Mesothelial cell of epicardium (in vitro differentiated cells): ENCODE measurements at regions not wholly inside any gene's neighbourhood (a gene's known extent, or its start where the extent isn't known, plus 50 kb on each side); places are given as distances from the start of the nearest gene placed in this dataset.

Experiments
- DNase-seq, 2 experiments: peaks; one replicate each; pipeline ENCODE4 v3.0.0; 2021; ENCODE audit warnings: low spot score in 2 of 2; ENCODE audit not compliant: unreplicated experiment in 2 of 2
- H3K27ac Mint-ChIP-seq: 2 replicates; pipeline ENCODE4 v1.8.0; 2021; ENCODE audit warnings: mixed read lengths
- H3K27me3 Mint-ChIP-seq: 2 replicates; pipeline ENCODE4 v1.8.0; 2021; ENCODE audit warnings: low read depth, mixed read lengths
- H3K36me3 Mint-ChIP-seq: 2 replicates; pipeline ENCODE4 v1.8.0; 2021; ENCODE audit warnings: mixed read lengths
- H3K4me1 Mint-ChIP-seq: 2 replicates; pipeline ENCODE4 v1.8.0; 2021; ENCODE audit warnings: mixed read lengths
- H3K4me3 Mint-ChIP-seq: 2 replicates; pipeline ENCODE4 v1.8.0; 2021; ENCODE audit warnings: mild to moderate bottlenecking, moderate library complexity, mixed read lengths
- H3K9me3 Mint-ChIP-seq: 2 replicates; pipeline ENCODE4 v1.8.0; 2021; ENCODE audit warnings: mixed read lengths
- TF ChIP-seq, protein P1 (sequence below): fragments of 200-600 bp; sonication (generic); IDR thresholded peaks from one replicate; pipeline ENCODE4 v1.5.0; 2021; ENCODE audit warnings: antibody characterized with exemption; ENCODE audit not compliant: unreplicated experiment

DNA sequence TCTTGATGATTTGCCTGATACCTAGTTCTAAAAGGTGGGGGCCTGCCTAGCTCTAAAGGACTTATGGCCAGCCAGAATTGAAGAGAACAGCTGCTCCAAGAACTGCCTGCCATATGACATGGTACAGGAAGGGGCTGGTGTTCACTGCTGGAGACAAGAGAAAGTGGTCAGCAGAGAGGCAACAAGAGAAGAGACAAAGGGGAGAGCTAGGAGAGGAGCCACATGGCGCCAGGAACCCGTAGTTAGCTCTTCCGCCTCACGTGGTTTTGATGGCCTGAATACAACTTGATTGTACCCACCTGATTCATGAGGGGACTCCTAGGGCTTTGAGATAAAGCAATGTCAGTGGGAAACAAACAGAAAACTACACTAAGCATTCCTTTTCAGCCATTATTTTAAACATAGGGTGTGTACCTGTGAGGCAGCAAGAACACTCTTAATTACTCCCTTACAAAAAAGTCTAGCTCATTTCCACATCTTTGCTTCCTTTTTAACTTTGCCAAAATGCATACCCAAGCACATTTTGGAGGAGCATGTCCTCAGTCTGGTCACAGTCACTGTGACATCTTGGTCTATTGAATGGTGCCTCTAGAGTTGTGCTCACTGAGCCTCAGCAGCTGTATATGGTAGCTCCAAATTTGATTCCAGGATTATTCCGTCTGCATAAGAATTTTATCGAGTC lies 71.6 kb downstream of the CCDC71L start:
- no peak overlapping the region for H3K27ac Mint-ChIP-seq
- H3K36me3 Mint-ChIP-seq: no peaks in the 10 kb centered on the region
- H3K27me3 Mint-ChIP-seq: no peaks in the 10 kb centered on the region
- H3K4me1 Mint-ChIP-seq: peaks cover 10% of the 10 kb centered on the region
- H3K9me3 Mint-ChIP-seq: peaks cover 11% of the 10 kb centered on the region
- DNase-seq: no peak
- H3K4me3 Mint-ChIP-seq: no peak overlapping the region
- TF ChIP-seq, protein P1, sequence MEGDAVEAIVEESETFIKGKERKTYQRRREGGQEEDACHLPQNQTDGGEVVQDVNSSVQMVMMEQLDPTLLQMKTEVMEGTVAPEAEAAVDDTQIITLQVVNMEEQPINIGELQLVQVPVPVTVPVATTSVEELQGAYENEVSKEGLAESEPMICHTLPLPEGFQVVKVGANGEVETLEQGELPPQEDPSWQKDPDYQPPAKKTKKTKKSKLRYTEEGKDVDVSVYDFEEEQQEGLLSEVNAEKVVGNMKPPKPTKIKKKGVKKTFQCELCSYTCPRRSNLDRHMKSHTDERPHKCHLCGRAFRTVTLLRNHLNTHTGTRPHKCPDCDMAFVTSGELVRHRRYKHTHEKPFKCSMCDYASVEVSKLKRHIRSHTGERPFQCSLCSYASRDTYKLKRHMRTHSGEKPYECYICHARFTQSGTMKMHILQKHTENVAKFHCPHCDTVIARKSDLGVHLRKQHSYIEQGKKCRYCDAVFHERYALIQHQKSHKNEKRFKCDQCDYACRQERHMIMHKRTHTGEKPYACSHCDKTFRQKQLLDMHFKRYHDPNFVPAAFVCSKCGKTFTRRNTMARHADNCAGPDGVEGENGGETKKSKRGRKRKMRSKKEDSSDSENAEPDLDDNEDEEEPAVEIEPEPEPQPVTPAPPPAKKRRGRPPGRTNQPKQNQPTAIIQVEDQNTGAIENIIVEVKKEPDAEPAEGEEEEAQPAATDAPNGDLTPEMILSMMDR: no peak

DNA sequence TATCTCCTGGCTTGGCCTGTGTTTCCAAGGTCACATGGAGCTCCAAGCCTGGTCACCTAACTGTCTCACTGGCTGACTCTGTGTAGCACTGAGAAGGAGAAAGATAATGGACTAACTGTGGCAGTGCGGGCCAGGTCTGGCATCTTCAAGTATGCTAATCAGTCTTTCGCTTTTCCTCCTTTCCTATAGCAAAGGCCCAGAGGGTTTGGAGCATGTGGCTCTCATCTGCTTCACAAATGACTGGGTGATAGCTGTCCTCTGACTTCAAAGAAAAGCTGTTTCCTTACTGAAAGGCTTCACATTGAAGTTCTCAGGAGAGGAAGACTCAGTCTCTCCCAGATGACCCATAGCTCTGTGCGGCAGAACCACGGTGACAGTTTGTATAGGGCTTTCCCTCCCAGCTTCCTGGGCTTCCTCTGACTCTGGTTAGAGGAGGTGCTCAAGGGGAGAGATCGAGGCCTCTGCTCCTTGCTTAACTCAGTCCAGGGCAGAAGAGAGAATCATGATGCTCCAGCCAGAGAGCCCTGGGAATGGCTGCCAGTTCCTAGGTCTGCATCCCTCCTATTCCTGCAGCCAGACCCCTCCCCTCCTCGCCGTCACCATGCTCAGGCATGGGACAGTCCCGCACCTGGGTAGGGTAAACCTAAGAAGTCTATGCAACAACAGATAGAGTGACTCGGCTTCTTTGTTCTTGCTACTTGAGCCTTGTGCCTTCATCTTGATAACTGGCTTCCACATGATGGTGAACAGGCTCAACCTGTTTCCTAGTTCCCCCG lies 72.3 kb downstream of the CCDC71L start:
- TF ChIP-seq, protein P1: no peak
- peaks cover 11% of the 10 kb centered on the region for H3K9me3 Mint-ChIP-seq
- H3K4me1 Mint-ChIP-seq: peaks cover 10% of the 10 kb centered on the region
- no peak overlapping the region for H3K27ac Mint-ChIP-seq
- no peak for DNase-seq
- H3K36me3 Mint-ChIP-seq: no peaks in the 10 kb centered on the region
- no peaks in the 10 kb centered on the region for H3K27me3 Mint-ChIP-seq
- H3K4me3 Mint-ChIP-seq: no peak overlapping the region

DNA sequence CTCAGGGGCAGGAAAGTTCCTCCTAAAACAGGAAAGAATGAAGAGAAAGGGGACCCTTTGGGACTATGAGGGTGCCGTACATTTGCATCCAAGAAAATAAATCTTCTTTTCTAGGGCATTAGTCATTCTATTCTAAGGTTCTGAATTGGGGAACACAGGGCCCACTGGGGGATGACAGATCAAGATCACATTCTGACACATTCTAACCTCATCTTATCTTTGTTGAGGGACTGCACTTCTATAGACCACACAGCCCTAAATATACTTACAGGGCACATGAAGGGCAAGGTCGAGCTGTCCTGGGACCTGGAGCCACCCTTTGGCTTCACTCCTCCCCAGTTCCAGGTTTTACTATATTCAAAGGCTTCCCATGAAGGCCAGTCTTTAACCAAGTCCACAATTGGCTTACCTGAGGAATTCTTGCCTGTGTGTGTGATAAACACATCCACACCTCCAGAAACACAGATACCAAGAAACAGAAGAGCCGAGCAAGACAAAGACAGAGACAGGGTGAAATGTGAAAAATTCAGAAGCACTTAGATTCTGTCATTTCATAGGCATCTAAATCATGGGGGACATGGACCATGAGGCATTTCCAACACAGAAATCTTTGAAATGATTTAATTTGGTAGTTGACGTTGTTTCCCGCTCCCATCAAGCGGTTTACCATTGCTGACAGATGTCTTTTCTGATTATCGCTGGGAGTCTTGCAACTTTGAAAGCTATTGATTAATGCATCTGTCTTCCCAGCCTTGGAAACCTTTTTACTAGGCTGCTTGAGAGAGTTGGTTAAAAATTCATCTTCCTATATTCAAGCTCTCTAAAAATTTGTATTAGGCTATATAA lies 75.8 kb downstream of the CCDC71L start:
- H3K36me3 Mint-ChIP-seq: no peaks in the 10 kb centered on the region
- DNase-seq: no peak
- H3K4me3 Mint-ChIP-seq: no peak overlapping the region
- H3K9me3 Mint-ChIP-seq: peaks cover 6% of the 10 kb centered on the region
- no peaks in the 10 kb centered on the region for H3K27me3 Mint-ChIP-seq
- H3K27ac Mint-ChIP-seq: no peak overlapping the region
- peaks cover 10% of the 10 kb centered on the region for H3K4me1 Mint-ChIP-seq
- TF ChIP-seq, protein P1: no peak

DNA sequence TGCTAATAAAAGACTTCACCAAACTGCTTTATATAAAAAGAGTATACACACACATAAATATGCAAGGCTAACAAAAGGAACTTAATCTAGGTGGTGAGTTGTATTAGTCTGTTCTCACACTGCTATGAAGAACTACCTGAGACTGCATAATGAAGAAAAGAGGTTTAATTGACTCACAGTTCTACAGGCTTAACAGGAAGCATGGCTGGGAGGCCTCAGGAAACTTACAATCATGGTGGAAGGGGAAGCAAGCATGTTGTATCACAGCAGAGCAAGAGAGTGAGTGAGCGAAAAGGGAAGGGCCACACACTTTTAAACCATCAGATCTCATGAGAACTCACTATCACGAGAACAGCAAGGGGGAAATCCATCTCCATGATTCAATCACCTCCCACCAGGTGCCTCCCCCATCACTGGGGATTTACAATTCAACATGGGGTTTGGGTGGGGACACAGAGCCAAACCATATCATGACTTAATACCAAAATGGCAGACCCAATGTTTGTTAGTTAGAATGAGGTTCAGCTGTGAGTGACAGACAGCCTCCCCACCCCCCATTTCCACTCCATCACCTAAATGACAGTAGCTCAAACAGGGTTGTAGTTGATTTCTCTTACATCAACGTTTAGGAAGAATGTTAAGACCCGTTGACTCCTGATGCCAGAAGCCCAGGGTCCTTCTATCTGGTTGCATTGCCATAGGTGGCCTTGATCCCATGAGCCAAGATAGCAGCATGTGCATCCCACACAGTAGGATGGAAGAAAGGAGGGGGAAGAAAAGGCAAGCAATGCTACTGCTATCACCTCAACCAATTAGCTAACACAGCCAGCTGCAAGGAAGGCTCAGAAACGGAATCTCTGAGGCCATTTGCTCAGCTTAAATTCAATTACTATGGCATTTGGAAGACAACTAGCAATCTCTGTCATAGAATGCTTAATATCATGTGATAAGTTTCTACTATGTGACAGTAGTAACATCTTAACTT lies 77.0 kb downstream of the CCDC71L start:
- Mint-ChIP-seq H3K27ac (no peak overlapping the region), H3K4me1 (peaks cover 4% of the 10 kb centered on the region), H3K9me3 (no peaks in the 10 kb centered on the region), H3K4me3 (no peak overlapping the region), H3K36me3 (no peaks in the 10 kb centered on the region), H3K27me3 (no peaks in the 10 kb centered on the region)
- TF ChIP-seq, protein P1: no peak
- no peak for DNase-seq

DNA sequence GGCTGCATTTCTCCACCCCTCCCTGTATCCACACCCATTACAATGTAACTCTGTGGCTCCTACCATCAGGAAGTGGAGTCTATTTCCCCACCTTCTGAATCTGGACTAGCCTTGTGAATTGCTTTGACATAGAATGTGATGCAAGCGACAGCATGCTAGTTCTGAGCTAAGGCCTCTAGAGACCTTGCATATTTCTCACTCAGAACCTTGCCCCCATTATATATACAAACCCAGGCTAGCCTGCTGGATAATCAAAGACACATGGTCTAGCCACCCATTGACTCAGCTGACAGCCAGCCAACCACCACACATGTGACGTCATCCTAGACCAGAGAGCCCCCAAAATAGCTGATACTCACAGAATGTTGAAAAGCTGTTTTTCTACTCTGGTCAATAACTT lies 77.9 kb downstream of the CCDC71L start:
- no peaks in the 10 kb centered on the region for H3K27me3 Mint-ChIP-seq
- no peak for DNase-seq
- no peak overlapping the region for H3K27ac Mint-ChIP-seq
- TF ChIP-seq, protein P1: no peak
- H3K4me1 Mint-ChIP-seq: peaks cover 4% of the 10 kb centered on the region
- H3K36me3 Mint-ChIP-seq: no peaks in the 10 kb centered on the region
- no peak overlapping the region for H3K4me3 Mint-ChIP-seq
- H3K9me3 Mint-ChIP-seq: no peaks in the 10 kb centered on the region
